GM12892 (cell line): ENCODE measurements at regions not wholly inside any gene's neighbourhood (a gene's known extent, or its start where the extent isn't known, plus 50 kb on each side); places are given as distances from the start of the nearest gene placed in this dataset.

ENCODE experiments used
- DNase-seq: peaks from one replicate; pipeline ENCODE4 v3.0.0; 2011; ENCODE audit not compliant: insufficient read length
- FAIRE-seq: peaks from 2 replicates; lab custom pipeline; 2011; peaks lifted over from hg19 to GRCh38; lab: Jason Lieb, UNC
- POLR2A ChIP-seq: IDR thresholded peaks from 2 replicates; pipeline ENCODE4 v1.6.1; 2011; ENCODE audit warnings: low read depth, low read length, control low read depth
- POLR2AphosphoS5 ChIP-seq: IDR thresholded peaks from 2 replicates; pipeline ENCODE4 v1.6.1; 2011; ENCODE audit warnings: low read depth, low read length, control low read depth
- TAF1 ChIP-seq: IDR thresholded peaks from 2 replicates; pipeline ENCODE4 v1.6.1; 2011; ENCODE audit warnings: low read depth, mild to moderate bottlenecking, control low read depth, low read length, borderline replicate concordance

DNA sequence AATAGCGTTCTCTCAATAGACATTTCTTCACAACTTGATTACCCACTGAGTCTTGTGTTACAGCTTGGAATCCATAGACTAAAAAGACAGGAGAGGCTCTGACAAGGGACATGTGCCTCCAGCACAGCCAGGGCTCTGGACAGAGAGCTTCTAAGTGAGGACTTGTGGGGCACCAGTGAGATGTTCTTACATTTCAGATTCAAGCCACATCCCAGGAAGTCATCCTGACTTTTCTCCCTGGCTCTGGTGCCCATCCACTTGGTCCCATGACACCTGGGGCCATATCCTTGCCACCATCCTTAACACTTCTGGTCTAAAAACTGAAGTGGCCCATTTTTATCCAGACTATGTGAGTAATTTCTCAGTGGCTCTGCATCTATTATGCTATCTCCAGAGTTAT is 440.1 kb downstream of the TCERG1L start:
- FAIRE-seq: no peak
- TF ChIP-seq POLR2AphosphoS5 (no peak), TAF1 (no peak)
- DNase-seq: no peak

DNA sequence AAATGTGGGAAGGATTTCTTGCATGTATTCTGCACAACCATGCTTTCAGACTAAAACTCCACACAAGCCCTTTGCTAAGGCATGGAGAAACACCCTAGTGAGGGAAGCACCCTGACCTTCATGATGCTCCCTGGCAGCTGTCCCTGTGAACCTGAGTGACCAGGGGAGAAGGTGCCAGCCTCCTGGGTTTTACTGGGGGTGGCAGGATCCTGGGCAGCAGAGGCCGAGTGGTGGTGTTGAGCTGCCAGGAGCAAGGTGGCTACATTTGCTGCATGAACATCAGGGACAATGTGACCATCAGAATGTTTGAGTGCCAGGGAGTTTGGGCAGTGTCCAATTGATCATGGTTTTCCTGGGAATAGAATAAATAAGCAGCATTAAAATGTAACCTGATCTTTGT is 437.9 kb downstream of the TCERG1L start:
- DNase-seq (no peak), FAIRE-seq (no peak)
- TF ChIP-seq TAF1 (no peak), POLR2A (no peak), POLR2AphosphoS5 (no peak)

DNA sequence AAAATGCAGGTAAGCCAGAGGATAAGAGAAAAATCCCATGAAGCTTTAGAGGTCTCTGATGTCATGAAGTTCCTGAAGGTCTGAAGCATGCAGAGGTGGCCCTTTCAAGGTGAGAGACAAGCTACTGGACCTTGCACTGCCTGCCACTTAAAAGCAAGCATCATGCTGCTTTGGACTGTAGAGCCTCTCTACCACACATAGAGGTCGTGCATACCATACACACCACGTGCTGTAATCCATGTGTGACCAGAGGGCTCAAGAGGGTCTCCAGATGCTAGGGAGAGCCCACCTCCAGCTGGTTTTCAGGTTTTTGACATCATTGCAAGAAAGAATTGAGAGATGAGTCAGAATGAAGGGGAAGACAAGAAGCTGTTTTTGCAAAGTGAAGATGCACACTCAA is 436.4 kb downstream of the TCERG1L start:
- no peak for TF ChIP-seq TAF1
- no peak for TF ChIP-seq POLR2AphosphoS5
- no peak for TF ChIP-seq POLR2A
- no peak for DNase-seq

DNA sequence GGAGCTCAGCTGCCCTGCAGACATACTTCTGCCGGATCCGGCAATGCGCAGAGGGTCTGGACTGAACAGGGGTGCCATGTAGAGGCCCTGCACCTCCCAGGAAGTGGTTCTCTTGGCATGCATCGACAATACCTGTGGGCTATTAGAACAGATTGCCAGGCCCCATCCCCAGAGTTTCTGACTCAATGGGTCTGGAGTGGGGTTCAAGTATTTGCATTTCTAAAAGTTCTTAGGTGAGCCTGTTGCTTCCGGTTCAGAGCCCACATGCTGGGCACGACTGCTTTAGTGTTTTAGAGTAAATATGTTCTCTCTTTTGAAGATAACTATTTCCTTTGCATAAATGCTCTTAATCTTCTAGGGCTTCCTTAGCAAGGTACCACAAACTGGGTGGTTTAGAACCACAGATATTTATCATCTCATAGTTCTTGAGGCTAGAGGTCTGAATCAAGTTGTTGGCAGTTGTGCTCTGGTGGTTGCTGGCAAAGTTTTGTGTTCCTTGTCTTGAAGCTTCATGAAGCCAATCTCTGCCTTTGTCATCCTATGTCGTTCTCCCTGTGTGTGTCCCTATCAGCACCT is 435.5 kb downstream of the TCERG1L start:
- FAIRE-seq: no peak
- DNase-seq: no peak
- no peak for TF ChIP-seq POLR2AphosphoS5
- TF ChIP-seq POLR2A: no peak
- TF ChIP-seq TAF1: no peak

More for the DNA sequence above, 436.4 kb downstream of the TCERG1L start:
- FAIRE-seq: no peak

DNA sequence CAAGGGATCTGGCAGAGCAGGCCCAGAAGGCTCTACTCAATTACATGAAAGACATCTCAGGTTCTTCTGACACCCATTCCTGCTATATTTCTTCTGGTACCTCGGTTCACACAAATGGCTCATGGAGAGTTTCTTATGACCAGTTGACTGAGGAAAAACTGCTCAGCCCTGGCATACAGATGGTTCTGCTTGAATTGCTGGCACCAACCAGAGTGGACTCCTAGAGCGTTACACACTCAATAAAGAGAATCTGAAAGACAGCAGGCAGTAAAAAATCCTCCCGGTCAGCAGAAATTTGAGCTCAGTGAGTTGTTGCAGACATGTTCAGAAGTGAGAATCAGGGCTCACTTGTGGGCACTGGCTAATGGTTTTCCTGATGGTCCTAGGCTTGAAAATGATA is 434.4 kb downstream of the TCERG1L start:
- DNase-seq: no peak
- FAIRE-seq: no peak
- TF ChIP-seq POLR2A: no peak
- no peak for TF ChIP-seq POLR2AphosphoS5
- no peak for TF ChIP-seq TAF1

DNA sequence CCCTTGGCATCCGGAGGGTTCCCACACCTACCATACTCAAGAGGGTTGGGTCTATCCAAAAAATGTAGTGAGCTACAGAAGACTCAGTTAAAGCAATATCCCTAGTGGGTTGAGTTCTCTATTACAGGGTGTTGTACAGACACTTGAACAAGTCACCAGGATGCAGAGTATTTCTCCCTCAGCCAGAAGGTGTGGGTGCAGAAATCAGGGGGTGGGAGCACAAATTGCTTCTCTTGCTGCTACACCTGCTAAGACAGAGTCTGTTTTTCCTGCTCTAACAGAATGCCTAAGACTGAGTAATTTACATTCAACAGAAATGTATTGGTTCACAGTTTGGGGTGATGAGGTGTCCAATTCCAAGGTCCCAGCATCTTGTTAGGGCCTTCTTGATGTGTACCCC is 433.4 kb downstream of the TCERG1L start:
- DNase-seq (no peak), FAIRE-seq (no peak)
- no peak for TF ChIP-seq POLR2A
- no peak for TF ChIP-seq TAF1
- no peak for TF ChIP-seq POLR2AphosphoS5

DNA sequence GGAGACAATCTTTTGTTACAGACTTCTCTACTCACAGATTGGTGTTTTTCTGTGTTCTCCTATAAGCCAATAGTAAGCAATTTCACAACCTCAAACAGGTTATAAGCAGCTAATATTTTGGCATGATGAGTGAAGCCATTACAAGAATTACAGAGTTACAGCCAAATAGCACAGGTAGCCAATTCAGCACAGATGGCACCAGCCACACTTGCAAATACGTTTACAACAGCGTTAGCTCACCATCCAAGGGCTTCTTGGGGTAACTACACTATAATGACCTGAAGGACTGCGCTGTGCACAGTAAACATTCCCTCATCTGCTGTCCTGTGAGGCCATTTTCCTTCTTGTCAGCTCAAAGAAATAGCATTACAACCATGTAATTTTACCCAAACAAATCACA is 428.6 kb downstream of the TCERG1L start:
- FAIRE-seq (no peak), DNase-seq (no peak)
- TF ChIP-seq POLR2A: no peak
- TF ChIP-seq POLR2AphosphoS5: no peak

DNA sequence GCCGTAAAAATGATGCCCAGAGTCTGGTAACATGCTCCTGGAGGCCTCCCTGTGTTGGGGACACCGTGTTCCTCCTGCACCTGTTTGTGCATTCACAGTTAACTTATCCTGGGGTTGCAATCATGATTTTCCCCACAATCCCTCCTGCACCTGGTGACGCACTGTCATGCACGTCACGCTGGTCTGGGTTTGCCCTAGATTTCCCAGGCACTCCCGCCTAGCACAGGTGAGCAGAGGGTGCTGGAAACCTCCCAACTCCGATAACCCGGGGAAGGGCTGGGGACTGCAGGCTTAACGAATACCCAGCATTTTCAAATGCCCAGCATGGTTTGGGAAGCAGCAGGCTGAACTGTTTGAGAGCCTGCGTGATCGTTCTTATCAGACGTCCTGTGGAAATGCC is 427.1 kb downstream of the TCERG1L start:
- no peak for TF ChIP-seq POLR2A
- no peak for DNase-seq
- FAIRE-seq: no peak

DNA sequence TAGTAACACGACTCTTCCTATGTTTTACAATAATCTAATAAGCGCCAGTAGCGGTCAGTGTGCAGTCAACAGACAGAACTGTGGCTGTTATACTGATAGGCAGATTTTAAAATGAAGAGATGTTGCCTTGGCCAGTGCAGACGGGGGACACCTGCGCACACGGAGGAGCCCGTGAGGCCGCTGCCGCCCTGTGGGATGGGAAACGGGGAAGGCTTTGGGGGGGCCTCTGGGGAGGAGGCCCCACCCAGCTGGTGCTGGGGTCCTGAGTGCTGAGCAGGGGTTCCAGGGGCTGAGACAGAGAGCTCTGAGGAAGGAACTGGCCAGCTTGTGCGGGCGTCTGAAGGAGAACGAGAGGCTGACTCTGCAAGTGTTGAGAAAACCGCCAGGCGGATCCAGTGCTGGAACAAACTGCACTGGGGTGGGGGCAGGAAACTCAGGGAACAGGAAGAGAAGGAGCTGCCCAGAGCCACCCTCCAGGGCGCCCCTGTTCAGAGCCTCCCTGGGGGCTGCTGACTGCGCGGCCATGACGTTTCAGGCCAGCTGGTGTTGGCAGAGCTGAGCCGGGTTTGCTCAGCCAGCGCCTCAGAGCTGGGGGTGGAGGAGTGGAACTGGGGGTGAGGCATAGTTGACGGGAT is 426.4 kb downstream of the TCERG1L start:
- TF ChIP-seq POLR2AphosphoS5 (no peak), TAF1 (no peak), POLR2A (no peak)
- FAIRE-seq: no peak
- no peak for DNase-seq

DNA sequence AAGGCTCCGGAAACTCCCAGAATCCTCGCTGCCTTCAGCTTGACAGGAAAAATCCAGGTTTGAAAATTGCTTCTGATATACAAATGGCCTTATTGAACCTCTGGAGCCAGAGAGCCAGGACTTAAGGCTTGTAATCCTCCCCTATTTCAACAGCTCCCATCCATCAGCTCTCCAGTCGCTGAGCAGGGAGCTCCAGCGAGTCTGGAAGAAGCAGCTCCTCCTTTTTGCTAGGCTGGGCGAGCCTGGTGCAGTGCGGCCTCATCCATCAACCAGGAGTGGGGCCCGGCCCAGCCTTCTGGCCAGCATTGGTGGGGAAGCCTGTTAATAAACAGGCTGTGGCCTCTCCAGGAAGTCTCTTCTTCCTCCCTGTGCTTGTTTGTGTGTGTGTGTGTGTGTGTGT is 424.4 kb downstream of the TCERG1L start:
- TF ChIP-seq POLR2A: no peak
- TF ChIP-seq TAF1: no peak
- no peak for TF ChIP-seq POLR2AphosphoS5
- FAIRE-seq: no peak
- no peak for DNase-seq

DNA sequence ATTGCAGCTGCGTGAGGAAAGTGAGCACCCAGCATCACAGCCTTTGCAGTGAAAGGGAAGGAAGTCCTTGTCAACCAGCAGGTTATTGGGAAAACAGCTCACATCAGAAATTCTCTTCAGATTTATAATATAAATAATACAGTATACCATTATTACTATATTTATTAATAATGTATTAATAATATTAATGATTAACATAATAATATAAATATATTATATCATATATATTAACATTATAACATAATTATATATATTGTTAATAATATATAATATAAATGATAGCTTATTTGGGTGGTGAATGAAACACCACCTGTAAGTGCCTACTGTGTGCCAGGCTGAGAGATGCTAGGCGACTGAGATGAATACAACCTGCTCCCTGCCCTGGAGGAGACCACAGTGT is 423.0 kb downstream of the TCERG1L start:
- no peak for TF ChIP-seq POLR2A
- TF ChIP-seq TAF1: no peak
- TF ChIP-seq POLR2AphosphoS5: no peak
- no peak for FAIRE-seq
- DNase-seq: no peak

DNA sequence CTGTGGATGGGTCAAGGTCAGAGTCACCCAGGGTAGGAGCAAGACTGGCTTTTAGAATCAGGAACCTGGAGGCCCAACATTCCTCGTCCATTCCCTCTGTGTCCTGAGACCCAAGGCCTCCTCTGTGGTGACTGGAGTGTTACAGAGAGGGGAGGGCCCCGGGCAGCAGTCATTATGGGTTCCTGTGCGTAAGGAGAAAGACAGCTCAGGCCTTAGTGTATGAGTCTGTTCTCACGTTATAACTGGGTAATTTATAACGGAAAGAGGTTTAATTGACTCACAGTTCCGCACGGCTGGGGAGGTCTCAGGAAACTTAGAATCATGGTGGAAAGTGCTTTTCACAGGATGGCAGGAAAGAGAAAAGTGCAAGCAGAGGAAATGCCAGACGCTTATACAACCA is 422.3 kb downstream of the TCERG1L start:
- DNase-seq: no peak
- TF ChIP-seq POLR2AphosphoS5 (no peak), POLR2A (no peak), TAF1 (no peak)
- FAIRE-seq: no peak

DNA sequence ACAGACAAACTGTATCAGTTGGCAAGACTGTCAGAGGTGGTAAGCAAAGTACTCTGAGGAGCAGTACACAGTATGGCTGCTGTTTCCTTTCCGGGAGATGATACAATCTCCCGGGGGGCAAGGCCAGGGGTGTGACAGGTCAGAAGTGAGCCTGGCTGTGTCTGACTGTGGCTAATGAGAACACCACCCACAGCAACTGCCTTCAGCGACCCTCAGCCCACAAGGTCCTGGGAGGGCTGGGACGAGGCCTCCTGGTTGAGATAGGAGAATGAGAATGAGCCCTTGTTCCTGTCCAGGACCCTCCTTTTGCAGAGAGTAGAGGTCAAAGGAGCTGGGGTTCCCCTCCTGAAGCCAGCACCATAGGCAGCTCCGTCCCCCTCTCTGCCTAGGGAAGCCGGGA is 421.7 kb downstream of the TCERG1L start:
- DNase-seq (no peak), FAIRE-seq (no peak)
- no peak for TF ChIP-seq TAF1
- no peak for TF ChIP-seq POLR2A
- TF ChIP-seq POLR2AphosphoS5: no peak

DNA sequence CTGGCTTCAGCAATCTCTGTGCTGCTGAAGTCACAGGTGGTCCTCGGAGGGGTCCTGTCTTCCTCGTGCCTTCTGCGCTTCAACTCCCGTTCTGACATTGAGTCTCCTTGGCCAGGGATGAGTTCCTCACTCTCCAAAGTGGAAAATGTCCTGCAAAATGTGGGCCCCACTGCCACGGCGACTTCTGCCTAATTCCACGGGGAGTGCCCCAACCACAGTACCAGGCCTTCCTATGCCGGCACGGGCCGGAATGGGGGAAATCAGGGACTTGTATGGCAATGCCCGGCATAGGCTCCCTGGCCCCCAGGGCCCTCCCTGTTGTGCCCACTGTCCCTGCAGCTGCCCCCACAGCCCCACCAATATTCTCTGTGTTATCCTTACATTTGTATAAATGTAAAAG is 420.5 kb downstream of the TCERG1L start:
- no peak for DNase-seq
- FAIRE-seq: no peak
- TF ChIP-seq POLR2AphosphoS5 (no peak), POLR2A (no peak), TAF1 (no peak)
